CD4-positive, alpha-beta memory T cell (primary cell): ENCODE measurements at regions not wholly inside any gene's neighbourhood (a gene's known extent, or its start where the extent isn't known, plus 50 kb on each side); places are given as distances from the start of the nearest gene placed in this dataset.

ENCODE experiments used
- CTCF ChIA-PET: fragments of 350-600 bp; sonication (Branson Sonifier 250); formaldehyde crosslinking; loops from one replicate; lab custom pipeline; 2021; ENCODE audit warnings: inconsistent platforms; ENCODE audit not compliant: partially characterized antibody; lab: Charles Lee
- POLR2A ChIA-PET: fragments of 350-600 bp; sonication (Branson Sonifier 250); formaldehyde crosslinking; loops from one replicate; lab custom pipeline; 2021; ENCODE audit not compliant: partially characterized antibody; lab: Charles Lee
- DNase-seq, 5 donors: peaks; one replicate each; pipeline versions ENCODE4 v3.0.0 to v3.0.0-alpha.2; 2020 to 2022; ENCODE audit warnings: mixed read lengths in 1 of 5
- H3K27ac ChIP-seq: one replicate; pipeline ENCODE4 v1.7.0; 2013; ENCODE audit warnings: low read depth, low read length
- H3K27me3 ChIP-seq: 2 replicates; pipeline ENCODE4 v1.7.0; 2013; ENCODE audit warnings: mild to moderate bottlenecking, low read length, moderate library complexity; ENCODE audit not compliant: insufficient read depth
- H3K36me3 ChIP-seq: 2 replicates; pipeline ENCODE4 v1.7.0; 2013; ENCODE audit warnings: mild to moderate bottlenecking, low read length, moderate library complexity; ENCODE audit not compliant: insufficient read depth
- H3K4me1 ChIP-seq: 2 replicates; pipeline ENCODE4 v1.7.0; 2013; ENCODE audit warnings: mild to moderate bottlenecking, low read length, moderate library complexity; ENCODE audit not compliant: insufficient read depth
- H3K4me3 ChIP-seq, 2 donors: one replicate each; pipeline ENCODE4 v1.7.0; 2013; ENCODE audit warnings: low read length in 2 of 2, mild to moderate bottlenecking in 1 of 2
- H3K9me3 ChIP-seq, 2 donors: one replicate each; pipeline ENCODE4 v1.7.0; 2013; ENCODE audit warnings: low read length in 2 of 2, control low read depth in 1 of 2; ENCODE audit not compliant: control insufficient read depth in 1 of 2
- H3K27ac Mint-ChIP-seq, 7 donors: one replicate each; pipeline ENCODE4 v1.8.0; 2020 to 2021; ENCODE audit warnings: mixed read lengths in 7 of 7, mild to moderate bottlenecking in 6 of 7, inconsistent platforms in 3 of 7, moderate library complexity in 3 of 7
- H3K27me3 Mint-ChIP-seq, 2 donors: one replicate each; pipeline ENCODE4 v1.8.0; 2020 to 2021; ENCODE audit warnings: mixed read lengths in 2 of 2
- H3K36me3 Mint-ChIP-seq, 2 donors: one replicate each; pipeline ENCODE4 v1.8.0; 2020 to 2021; ENCODE audit warnings: mixed read lengths in 2 of 2, inconsistent platforms in 1 of 2, mild to moderate bottlenecking in 1 of 2
- H3K4me1 Mint-ChIP-seq, 4 donors: one replicate each; pipeline ENCODE4 v1.8.0; 2020 to 2021; ENCODE audit warnings: mixed read lengths in 4 of 4, mild to moderate bottlenecking in 1 of 4
- H3K4me3 Mint-ChIP-seq, 8 donors: one replicate each; pipeline ENCODE4 v1.8.0; 2020 to 2021; ENCODE audit warnings: mixed read lengths in 8 of 8, mild to moderate bottlenecking in 7 of 8, moderate library complexity in 6 of 8, inconsistent platforms in 3 of 8
- H3K9me3 Mint-ChIP-seq, 8 donors: one replicate each; pipeline ENCODE4 v1.8.0; 2020 to 2021; ENCODE audit warnings: mixed read lengths in 8 of 8, mild to moderate bottlenecking in 5 of 8, inconsistent platforms in 3 of 8, moderate library complexity in 1 of 8
- intact Hi-C: fragments of 100-400 bp; cut with micrococcal nuclease; formaldehyde crosslinking; loops from one replicate; pipeline ENCODE4 v1.15.1; 2023

DNA sequence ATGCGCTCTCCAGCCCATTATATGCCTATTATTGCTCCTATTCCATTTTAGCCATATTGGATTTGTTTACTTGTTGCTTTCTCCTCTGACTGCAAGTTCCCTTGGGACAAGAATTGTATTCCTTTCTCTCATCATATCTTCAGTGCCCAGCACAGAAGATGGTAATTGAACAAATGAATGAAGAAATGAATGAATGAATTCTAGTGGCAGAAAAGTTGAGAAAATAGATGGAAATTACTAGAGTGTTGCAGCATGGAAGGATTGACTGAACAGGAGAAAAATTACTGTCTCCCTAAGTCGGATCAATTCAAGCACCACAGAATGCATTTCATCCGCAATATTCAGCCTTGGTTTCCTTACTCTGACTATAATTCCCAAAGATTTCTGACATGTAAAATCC lies 1243.2 kb downstream of the SORCS1 start:
- no peaks in the 10 kb centered on the region for H3K4me1 ChIP-seq
- Mint-ChIP-seq H3K36me3 (no peaks in the 10 kb centered on the region), H3K4me3 (no peak overlapping the region), H3K9me3 (peaks cover 1 to 21% (median 9%) of the 10 kb centered on the region in 8 donors), H3K27me3 (peaks cover 0 to 3% of the 10 kb centered on the region in 2 donors), H3K27ac (no peak overlapping the region), H3K4me1 (no peaks in the 10 kb centered on the region)
- H3K4me3 ChIP-seq, result no peak overlapping the region
- no peaks in the 10 kb centered on the region for H3K9me3 ChIP-seq
- ChIA-PET CTCF (no interaction called here), POLR2A (no interaction called here)
- no peak for DNase-seq
- no peaks in the 10 kb centered on the region for H3K27me3 ChIP-seq
- intact Hi-C loops, result no loop called here
- no peaks in the 10 kb centered on the region for H3K36me3 ChIP-seq
- H3K27ac ChIP-seq, result no peak overlapping the region

DNA sequence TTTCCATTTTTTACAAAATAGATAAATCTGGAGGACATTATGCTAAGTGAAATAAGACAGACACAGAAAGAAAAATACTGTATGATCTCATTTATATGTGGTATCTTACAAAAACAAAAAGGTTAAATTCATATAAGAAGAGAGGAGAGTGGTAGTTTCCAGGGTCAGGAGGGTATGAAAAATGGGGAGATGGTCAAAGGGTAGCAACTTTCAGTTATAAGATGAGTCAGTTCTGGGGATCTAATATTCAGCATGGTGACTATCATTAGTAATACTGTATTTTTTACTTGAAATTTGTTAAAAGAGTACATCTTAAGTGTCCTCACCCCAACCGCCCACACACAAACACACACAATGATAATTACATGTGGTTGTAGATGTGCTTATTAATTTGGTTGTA lies 1250.1 kb downstream of the SORCS1 start:
- no peak overlapping the region for H3K4me3 ChIP-seq
- DNase-seq, result no peak
- Mint-ChIP-seq H3K36me3 (no peaks in the 10 kb centered on the region), H3K9me3 (peaks cover 0 to 10% (median 2%) of the 10 kb centered on the region in 8 donors), H3K27ac (no peak overlapping the region), H3K27me3 (no peaks in the 10 kb centered on the region), H3K4me1 (no peaks in the 10 kb centered on the region), H3K4me3 (no peak overlapping the region)
- no peaks in the 10 kb centered on the region for H3K36me3 ChIP-seq
- H3K27me3 ChIP-seq, result no peaks in the 10 kb centered on the region
- no peaks in the 10 kb centered on the region for H3K9me3 ChIP-seq
- H3K27ac ChIP-seq, result no peak overlapping the region
- CTCF ChIA-PET, result no interaction called here
- H3K4me1 ChIP-seq, result no peaks in the 10 kb centered on the region
- intact Hi-C loops, result no loop called here
- POLR2A ChIA-PET, result no interaction called here

DNA sequence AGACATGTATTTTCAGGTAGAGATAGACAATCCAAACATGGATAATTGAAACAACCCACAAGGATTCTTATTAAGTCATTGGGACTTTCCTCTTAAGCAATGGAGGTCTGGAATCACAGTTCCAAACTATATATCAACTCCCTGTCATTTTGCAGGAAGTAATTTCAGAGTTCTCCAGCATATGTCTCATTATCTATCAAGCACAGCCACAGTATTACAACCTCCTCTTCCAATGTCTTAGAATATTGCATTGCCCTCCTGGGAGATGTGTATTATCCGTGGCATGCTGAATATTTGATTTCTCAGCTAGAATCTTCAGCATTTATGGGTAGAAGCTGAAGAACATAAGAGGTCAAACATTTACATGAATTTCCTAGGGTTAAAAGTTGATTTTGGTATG lies 1255.8 kb downstream of the SORCS1 start:
- no peak overlapping the region for H3K4me3 Mint-ChIP-seq
- no peaks in the 10 kb centered on the region for H3K36me3 Mint-ChIP-seq
- Histone ChIP-seq H3K27me3 (no peaks in the 10 kb centered on the region), H3K27ac (no peak overlapping the region), H3K4me3 (no peak overlapping the region), H3K9me3 (no peaks in the 10 kb centered on the region), H3K4me1 (no peaks in the 10 kb centered on the region), H3K36me3 (no peaks in the 10 kb centered on the region)
- H3K9me3 Mint-ChIP-seq, result peaks cover 0 to 4% (median under 1%) of the 10 kb centered on the region in 8 donors
- intact Hi-C loops, result no loop called here
- ChIA-PET CTCF (no interaction called here), POLR2A (no interaction called here)
- H3K27me3 Mint-ChIP-seq, result no peaks in the 10 kb centered on the region
- DNase-seq, result no peak
- H3K27ac Mint-ChIP-seq, result no peak overlapping the region
- no peaks in the 10 kb centered on the region for H3K4me1 Mint-ChIP-seq

DNA sequence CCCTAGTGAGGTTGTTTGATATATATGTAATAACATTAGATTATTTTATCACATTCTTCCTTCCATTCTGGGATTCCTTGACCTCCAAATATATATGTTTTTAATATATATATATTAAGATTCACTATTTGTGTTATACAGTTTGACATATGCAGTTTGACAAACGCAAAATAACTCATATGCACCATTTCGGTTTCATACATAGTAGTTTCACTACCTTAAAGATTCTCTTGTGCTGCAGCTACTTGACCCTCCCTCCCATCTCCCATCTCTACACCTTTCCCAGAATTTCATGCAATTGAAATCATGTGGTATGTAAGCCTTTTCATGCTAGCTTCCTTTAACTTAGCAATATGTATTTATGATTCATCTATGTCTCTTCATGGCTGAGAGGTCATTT lies 1244.4 kb downstream of the SORCS3 start:
- Histone ChIP-seq H3K9me3 (no peaks in the 10 kb centered on the region), H3K27me3 (no peaks in the 10 kb centered on the region), H3K36me3 (no peaks in the 10 kb centered on the region), H3K4me3 (no peak overlapping the region), H3K27ac (no peak overlapping the region), H3K4me1 (no peaks in the 10 kb centered on the region)
- CTCF ChIA-PET, result no interaction called here
- H3K4me3 Mint-ChIP-seq, result no peak overlapping the region
- H3K36me3 Mint-ChIP-seq, result no peaks in the 10 kb centered on the region
- no peaks in the 10 kb centered on the region for H3K4me1 Mint-ChIP-seq
- H3K9me3 Mint-ChIP-seq, result peaks cover 0 to 18% (median 8%) of the 10 kb centered on the region in 8 donors
- intact Hi-C loops, result no loop called here
- no peaks in the 10 kb centered on the region for H3K27me3 Mint-ChIP-seq
- POLR2A ChIA-PET, result no interaction called here
- no peak overlapping the region for H3K27ac Mint-ChIP-seq
- DNase-seq, result no peak

DNA sequence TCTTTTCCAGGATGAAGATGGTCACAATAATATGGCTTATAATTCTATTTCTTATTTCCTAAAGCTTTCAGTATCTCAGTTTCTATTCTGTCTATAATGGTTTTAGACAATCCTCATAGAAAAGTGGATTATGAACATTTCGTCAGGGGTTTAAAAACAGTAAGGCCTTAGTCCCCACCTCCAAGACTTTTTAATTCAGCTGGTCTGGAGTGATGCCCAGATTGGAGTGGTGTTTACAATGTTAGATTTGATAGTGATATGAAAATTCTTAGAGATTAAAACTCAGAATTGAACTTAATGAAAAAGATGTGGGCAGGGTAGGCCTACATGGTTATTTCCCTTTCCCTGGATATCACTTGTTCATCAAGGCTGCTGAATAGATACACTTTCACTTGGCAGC lies 1238.3 kb downstream of the SORCS3 start:
- no peak overlapping the region for H3K4me3 ChIP-seq
- POLR2A ChIA-PET, result no interaction called here
- intact Hi-C loops, result no loop called here
- no peaks in the 10 kb centered on the region for H3K4me1 Mint-ChIP-seq
- H3K9me3 Mint-ChIP-seq, result peaks cover 0 to 8% (median 3%) of the 10 kb centered on the region in 8 donors
- H3K27me3 Mint-ChIP-seq, result no peaks in the 10 kb centered on the region
- H3K9me3 ChIP-seq, result no peaks in the 10 kb centered on the region
- no peaks in the 10 kb centered on the region for H3K36me3 ChIP-seq
- H3K36me3 Mint-ChIP-seq, result no peaks in the 10 kb centered on the region
- no peaks in the 10 kb centered on the region for H3K4me1 ChIP-seq
- H3K27ac Mint-ChIP-seq, result no peak overlapping the region
- CTCF ChIA-PET, result no interaction called here
- H3K27me3 ChIP-seq, result no peaks in the 10 kb centered on the region
- DNase-seq, result no peak
- no peak overlapping the region for H3K4me3 Mint-ChIP-seq
- no peak overlapping the region for H3K27ac ChIP-seq

DNA sequence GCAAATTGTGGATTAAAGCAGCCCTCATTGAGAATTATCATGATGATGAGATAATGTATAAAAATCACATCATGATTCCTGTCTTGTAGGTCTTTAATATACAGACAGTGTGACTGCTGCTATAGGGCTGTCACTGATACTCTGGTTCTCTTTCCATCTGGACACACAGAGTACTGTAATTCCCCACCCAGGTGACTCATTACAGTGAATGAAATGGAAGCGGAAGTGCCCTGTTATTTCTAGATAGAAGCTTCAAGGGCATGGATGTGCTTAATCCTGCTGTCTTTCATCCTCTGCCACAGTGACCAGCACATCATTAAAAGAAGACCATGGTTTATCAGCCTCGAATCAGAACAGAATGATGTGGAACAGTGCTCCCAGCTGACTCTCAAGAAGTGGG lies 1234.0 kb downstream of the SORCS3 start:
- Histone ChIP-seq H3K27me3 (no peaks in the 10 kb centered on the region), H3K4me3 (no peak overlapping the region), H3K36me3 (no peaks in the 10 kb centered on the region), H3K9me3 (no peaks in the 10 kb centered on the region), H3K27ac (no peak overlapping the region), H3K4me1 (no peaks in the 10 kb centered on the region)
- Mint-ChIP-seq H3K36me3 (no peaks in the 10 kb centered on the region), H3K27me3 (no peaks in the 10 kb centered on the region), H3K4me1 (no peaks in the 10 kb centered on the region), H3K27ac (no peak overlapping the region), H3K4me3 (no peak overlapping the region), H3K9me3 (peaks cover 2 to 21% (median 7%) of the 10 kb centered on the region in 8 donors)
- CTCF ChIA-PET, result no interaction called here
- intact Hi-C loops, result no loop called here
- POLR2A ChIA-PET, result no interaction called here
- no peak for DNase-seq

DNA sequence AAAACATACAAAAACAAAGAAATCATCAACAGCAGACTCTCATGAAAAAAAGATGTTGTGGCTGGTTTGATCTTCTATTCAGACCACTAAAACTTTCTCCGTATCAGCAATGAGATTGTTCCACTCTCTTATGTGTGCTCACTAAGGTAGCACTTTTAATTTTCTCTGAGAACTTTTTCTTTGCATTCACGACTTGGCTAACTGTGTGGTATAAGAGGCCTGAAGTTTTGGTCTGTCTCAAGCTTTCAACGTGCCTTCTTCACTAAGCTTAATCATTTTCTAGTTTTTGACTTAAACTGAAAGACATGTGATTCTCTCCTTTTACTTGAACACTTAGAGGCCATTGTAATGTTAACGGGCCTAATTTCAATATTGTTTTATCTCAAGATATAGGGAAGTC lies 1231.6 kb downstream of the SORCS3 start:
- POLR2A ChIA-PET, result no interaction called here
- peaks cover 2 to 19% (median 7%) of the 10 kb centered on the region in 8 donors for H3K9me3 Mint-ChIP-seq
- no peak overlapping the region for H3K4me3 Mint-ChIP-seq
- no peaks in the 10 kb centered on the region for H3K36me3 ChIP-seq
- no peak overlapping the region for H3K4me3 ChIP-seq
- no peaks in the 10 kb centered on the region for H3K27me3 ChIP-seq
- H3K27ac Mint-ChIP-seq, result no peak overlapping the region
- H3K27me3 Mint-ChIP-seq, result no peaks in the 10 kb centered on the region
- H3K36me3 Mint-ChIP-seq, result no peaks in the 10 kb centered on the region
- CTCF ChIA-PET, result no interaction called here
- no peak overlapping the region for H3K27ac ChIP-seq
- H3K4me1 ChIP-seq, result no peaks in the 10 kb centered on the region
- no peaks in the 10 kb centered on the region for H3K4me1 Mint-ChIP-seq
- no peaks in the 10 kb centered on the region for H3K9me3 ChIP-seq
- DNase-seq, result no peak
- intact Hi-C loops, result no loop called here

DNA sequence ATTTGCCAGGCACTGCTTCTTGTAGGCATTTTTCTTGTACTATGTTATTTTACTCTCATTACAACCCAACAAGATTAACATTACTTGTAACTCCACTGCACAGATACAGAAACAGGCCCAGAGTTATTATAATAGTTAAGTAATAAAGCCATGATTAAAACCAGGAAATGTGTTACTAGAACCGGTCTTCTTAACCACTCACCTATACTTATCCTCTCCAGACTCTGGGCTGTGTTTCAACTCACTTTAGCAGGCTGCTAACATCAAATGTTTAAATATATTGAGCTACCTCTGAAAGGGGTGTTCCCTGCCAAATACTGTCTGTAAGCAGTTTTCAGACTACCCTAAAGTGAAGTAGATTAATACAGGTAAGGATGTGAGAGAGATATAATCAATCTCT lies 1227.8 kb downstream of the SORCS3 start:
- no peaks in the 10 kb centered on the region for H3K9me3 ChIP-seq
- H3K27me3 Mint-ChIP-seq, result no peaks in the 10 kb centered on the region
- H3K4me1 ChIP-seq, result no peaks in the 10 kb centered on the region
- H3K4me1 Mint-ChIP-seq, result no peaks in the 10 kb centered on the region
- no peak overlapping the region for H3K27ac Mint-ChIP-seq
- ChIA-PET CTCF (no interaction called here), POLR2A (no interaction called here)
- DNase-seq, result no peak
- no peaks in the 10 kb centered on the region for H3K36me3 Mint-ChIP-seq
- no peak overlapping the region for H3K4me3 ChIP-seq
- no peaks in the 10 kb centered on the region for H3K36me3 ChIP-seq
- peaks cover 1 to 16% (median 5%) of the 10 kb centered on the region in 8 donors for H3K9me3 Mint-ChIP-seq
- intact Hi-C loops, result no loop called here
- H3K27me3 ChIP-seq, result no peaks in the 10 kb centered on the region
- no peak overlapping the region for H3K27ac ChIP-seq
- no peak overlapping the region for H3K4me3 Mint-ChIP-seq
